NCI-H128 (cell line): ENCODE measurements at regions not wholly inside any gene's neighbourhood (a gene's known extent, or its start where the extent isn't known, plus 50 kb on each side); places are given as distances from the start of the nearest gene placed in this dataset.

Experiments used
- DNase-seq: peaks from one replicate; lab custom pipeline; 2025; ENCODE audit not compliant: unreplicated experiment; lab: John Stamatoyannopoulos, UW

DNA sequence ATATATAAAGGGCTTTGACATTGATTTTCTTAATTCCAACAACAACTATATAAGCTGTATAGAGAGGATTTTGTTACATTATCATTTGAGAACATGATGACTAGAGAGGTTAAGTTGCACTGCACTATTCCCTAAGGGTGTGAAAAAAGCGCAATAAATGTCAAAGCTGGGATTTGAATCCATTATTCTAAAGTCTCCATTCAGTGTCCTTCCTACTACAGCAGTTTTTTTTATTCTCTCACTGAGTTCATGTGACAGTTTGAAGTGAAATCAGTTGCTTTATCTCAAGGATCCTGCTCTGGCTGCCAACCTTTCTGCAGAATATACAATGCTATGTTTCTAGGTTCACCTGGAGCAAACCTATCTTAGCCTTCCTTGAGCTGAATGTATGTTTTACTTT lies 177.5 kb downstream of the ANKRD50 start:
- no peak for DNase-seq

DNA sequence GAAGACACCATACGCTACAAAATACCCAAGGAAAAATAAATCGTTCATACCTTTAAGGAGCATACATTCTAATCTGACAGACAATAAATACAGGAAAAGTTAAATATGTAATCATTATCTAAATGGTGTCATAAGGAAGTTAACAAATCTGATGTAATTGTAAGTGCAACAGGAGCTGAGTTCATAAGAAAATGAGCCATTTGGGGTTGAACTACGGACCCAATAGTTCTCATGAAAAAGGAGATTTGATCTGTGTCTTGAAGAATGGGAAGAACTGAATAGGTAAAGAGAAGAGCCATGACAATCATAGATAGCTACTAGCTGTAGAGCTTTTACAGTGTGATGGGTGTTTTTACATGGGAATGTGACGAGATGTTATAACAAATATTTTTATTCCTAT lies 175.6 kb downstream of the ANKRD50 start:
- no peak for DNase-seq

DNA sequence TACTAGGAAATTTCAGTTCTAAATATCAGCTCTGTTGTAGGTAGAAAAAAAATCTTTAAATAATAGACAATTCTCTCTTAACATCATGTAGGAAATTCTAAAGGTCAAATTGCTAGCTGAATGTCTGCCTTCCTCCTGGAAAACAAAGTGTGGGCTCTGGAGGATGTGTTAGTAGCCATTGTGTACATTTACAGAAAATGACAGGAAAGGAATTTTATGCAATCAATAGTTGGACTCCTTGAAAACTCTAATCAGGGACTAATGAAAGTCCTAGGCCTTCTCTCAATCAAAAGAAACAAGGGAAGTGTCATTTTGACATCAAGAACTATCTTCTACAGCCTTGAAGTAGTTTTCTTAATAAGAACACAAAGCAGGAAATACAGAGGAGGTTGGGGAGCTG lies 174.6 kb downstream of the ANKRD50 start:
- DNase-seq: no peak

DNA sequence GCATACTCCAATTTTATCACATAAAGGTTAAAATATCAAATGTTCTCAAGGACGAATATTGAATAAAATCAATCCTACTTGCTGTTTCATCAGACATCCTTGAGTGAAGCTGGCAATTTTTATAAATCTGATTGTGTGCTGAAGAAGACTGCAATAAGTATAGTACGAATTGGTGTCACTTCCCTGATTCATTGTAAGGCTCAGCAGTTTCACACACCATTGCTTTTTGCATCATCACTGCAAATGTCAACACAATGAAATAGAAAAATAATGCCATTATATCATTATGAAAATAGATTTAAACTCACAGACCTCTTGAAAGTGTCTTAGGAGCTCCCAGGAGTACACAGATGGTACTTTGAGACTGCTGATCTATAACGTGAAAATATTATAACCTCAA lies 172.5 kb downstream of the ANKRD50 start:
- DNase-seq: no peak

DNA sequence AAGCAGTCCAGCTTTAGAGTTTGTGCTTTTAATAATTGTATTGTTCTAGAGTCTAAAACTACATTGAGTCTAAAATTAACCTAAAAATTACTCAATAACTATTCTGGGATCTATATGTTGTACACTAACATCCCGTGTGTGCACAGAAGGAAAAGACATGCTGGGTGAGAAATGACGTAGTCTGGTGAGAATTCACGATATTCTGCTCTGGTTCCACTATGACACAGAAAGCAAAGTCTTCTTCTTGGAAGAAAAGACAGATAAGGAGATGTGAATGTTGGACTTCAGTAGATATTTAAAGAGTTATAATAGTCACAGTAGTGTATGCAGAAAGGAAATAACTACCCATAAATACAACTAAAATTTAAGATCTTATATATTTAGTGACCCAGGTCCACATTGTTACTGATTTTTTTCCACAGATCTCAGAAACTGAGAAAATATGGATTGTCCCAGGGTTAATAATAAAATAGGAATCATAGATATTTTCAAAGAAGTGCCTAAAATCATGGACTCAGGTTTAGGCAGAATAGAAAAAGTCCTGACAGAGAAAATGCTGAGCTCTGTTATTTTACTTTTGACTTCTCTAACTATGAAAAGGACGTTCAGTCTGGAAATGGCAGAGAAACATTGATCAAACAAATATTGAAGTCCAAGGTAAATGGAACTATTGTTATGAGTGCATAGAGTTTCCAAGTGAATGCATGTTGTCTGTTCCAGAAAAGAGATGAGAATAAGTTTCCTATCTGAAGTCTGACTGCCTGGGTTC lies 170.7 kb downstream of the ANKRD50 start:
- no peak for DNase-seq

DNA sequence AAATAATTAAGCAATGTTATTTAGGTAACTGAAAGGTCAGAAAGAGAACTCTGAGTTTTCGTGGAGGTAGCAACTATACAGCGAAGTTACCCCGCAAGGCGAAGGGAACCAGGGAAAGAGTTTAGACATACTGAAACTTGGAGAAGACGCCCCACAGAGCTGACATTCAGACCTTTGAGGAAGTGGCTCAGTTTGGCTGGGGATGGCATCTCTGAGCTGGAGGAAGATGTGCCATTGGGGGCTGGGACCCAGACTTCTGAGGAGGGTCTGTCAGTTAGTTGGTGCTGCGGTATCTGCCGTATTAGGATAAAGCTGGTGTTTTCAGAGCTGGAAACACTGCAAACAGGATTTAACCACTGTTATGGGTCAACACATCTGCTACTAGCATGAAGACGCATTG lies 156.6 kb downstream of the ANKRD50 start:
- no peak for DNase-seq

DNA sequence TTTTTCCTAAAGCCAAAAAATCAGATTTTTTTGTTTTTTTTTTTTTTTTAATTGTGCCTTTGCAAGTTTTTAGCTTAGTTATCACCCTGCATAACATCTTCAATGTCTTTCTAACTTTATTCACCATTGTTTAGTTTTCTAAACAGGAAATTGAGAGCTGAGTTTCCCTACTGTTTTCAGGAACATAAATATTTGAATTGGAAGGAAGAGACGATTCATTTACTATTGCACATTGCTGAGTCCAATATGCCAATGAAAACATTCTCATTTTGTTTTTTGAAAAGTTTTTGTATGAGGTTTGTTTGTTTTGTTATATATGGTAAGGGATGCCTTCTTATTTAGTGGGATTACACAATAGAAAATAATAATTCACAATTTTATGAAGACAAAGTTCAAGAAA lies 148.4 kb downstream of the ANKRD50 start:
- DNase-seq: no peak

DNA sequence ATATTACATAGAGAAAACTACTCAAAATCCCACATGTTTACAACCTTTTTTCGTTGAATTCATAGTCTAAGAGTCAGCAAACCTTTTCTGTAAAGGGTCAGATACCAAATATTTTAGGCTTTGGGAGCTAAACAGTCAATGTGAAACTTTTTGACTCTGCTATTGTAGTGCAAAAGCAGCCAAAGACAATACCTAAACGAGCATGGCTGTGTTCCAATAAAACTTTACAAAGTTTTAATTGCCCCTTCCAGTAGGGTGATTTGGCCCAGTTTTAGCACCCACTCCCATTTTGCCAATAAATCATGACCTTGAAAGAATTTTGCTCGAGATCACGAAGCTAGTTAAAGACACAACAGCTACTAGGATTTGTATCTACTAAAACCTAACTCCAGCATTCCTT lies 147.2 kb downstream of the ANKRD50 start:
- DNase-seq: no peak

DNA sequence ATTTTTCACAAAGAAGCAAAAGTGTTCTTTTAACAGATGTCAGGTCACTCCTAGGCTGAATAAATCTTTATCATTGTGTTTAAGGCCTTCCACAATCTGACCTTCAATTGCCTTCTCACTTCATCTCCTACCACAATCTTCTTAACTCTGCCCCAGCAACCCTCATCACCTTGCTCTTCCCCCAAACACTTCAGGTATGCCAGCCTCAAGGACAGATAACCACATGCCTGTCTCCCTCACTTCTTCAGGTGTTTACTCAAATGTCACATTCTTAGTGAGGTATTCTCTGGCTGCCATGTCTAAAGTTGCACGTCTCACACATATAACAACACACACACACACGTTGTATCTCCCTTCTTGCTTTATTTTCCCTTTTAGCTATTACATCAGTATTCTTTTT lies 146.5 kb downstream of the ANKRD50 start:
- DNase-seq: no peak

DNA sequence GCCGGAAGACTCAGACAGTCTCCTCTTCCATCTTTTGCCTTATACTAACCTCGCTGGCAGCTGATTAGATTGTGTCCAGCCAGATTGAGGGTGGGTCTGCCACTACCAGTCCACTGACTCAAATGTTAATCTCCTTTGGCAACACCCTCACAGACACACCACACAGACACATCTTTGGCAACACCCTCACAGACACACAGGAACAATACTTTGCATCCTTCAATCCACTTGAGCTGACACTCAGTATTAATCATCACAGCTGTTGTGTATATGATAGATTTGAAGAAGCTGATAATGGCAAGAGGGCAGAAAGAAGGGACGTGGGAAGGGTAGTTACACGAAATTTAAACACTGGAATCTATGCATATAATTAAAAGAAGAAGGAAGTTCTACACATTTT lies 139.5 kb downstream of the ANKRD50 start:
- no peak for DNase-seq

DNA sequence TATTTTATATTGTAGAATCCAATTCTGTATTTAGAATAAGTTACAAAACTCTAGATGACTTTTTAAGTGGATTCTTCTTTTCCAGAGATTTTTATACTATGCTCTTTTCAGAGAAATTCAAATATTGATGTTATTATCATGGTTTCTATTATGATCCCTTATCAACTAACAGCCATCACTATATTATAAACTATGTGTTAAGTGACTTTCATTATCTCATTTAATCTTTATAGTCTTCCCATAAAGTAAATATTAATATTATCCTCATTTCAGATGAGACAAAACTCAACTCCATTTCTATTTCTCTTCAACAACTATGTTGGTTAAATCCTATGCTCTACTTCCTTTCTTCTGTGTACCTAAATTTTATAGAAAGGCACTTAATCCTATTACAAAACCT lies 132.6 kb downstream of the ANKRD50 start:
- DNase-seq: no peak

DNA sequence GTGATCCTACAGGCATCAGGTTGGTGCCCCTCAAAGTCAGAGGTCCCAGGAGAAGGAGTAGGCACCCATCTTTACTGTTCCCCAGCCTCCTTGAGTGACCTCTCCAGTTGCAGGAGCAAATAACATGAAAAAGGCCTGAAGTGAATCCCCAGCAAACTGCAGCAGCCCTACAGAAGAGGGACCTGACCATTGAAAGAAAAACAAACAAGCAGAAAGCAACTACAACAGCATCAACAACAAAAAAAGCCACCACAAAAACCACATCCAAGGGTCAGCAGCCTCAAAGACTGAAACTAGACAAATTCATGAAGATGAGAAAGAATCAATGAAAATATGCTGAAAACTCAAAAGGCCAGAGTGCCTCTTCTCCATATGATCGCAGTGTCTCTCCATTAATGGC lies 128.7 kb downstream of the ANKRD50 start:
- no peak for DNase-seq

DNA sequence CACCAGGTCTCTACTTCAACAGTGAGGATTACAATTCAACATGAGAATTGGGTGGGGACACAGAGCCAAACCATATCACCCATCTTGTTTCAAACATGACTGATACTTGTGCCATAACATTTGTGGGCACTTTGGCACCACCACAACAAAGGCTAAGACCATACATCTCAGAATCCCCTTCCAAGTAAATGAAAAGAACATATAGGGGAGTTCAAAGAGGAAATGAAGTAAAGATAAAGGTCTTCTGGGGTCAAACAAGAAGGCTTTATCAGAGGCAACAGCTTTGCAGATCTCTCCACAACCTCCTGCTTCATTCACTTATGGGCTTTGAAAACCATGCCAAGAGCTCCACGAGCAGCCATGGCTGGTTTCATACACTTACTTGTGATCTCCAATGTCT lies 122.7 kb downstream of the ANKRD50 start:
- no peak for DNase-seq

DNA sequence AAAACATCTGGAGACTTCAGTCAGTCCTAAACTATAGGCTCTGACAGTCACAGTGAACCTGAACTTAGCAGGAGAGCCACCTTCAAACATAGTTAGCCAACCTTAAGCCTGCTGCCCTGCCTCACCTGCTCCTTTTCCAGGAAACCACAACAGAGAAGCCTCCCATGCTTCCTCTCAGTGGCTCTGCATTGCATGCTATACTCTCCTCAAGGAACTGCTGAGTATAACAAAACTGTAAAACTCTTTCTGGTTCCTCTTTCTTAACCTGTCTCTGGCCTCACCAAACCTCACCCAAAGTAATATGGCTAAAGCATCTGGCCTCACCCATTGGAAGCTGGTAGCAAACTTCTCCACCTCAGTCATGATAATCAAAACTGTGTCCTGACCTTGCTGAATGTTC lies 122.1 kb downstream of the ANKRD50 start:
- DNase-seq: no peak

DNA sequence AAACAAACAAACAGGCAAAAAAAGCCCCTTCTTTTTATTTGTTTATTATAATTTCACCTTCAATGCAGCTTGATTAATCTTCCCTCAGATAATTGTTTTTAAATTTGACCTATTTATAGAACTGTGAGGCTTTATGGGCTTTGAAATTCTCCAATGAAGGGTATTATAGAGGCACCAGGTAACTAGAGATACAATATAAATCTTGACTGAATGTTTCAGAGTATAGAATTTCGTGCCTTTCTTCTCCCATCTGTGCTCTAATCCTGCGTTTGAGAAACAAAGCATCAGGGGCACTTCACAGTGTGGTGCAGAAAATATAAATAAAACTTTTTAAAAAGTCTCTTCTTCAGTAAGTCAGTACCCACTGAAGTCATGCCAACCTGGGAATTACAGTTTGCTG lies 120.9 kb downstream of the ANKRD50 start:
- DNase-seq: no peak

DNA sequence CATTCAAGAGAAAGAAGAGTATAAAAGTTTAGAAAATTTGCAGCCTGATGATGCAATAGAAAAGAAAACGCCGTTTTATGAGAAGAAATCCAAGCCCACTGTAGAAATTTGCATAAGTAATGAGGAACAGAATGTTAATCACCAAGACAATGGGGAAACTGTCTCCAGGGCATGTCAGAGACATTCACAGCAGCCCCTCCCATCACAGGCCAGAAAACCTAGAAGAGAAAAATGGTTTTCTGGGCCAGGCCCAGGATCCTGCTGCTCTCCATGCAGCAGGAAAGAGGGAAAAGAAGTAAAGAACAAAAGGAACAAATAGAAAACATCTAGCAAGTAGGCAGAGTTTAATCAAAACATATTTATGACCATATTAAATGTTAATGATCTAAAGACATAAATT lies 119.0 kb downstream of the ANKRD50 start:
- DNase-seq: no peak

DNA sequence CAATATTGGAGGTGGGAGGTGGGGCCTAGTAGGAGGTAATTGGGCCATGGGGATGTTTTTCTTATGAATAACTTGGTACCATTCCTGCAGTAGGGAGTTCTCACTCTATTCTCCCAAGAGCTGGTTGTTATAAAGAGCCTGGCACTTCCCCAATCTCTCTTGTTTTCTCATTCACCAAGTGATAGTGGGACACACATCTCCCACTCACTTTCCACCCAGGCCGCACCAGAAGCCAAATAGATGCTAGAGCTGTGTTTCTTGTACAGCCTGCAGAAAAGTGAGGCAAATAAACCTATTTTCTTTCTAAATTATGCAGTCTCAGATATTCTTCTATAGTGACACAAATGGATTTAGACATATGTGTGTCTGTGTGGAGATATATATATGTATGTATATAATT lies 117.6 kb downstream of the ANKRD50 start:
- no peak for DNase-seq

DNA sequence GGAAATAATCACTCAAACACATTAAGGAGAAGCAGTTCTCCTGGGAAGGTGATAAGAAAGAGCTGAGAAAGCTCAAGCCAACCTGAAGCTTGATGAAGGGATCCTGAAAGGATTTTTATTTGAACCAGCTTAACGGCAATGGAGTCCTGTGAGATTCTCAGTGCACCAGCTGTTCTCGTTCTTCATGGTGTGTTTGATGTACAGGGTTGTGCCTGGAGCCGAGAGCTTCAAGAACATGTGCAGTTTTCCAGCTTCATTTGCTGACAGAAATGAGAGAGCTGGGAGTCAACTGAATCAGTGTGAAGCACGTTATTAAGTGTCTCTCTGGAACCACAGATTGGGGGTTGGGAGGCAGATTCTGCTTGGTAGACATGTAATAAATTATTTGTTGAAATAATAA lies 115.7 kb downstream of the ANKRD50 start:
- no peak for DNase-seq

DNA sequence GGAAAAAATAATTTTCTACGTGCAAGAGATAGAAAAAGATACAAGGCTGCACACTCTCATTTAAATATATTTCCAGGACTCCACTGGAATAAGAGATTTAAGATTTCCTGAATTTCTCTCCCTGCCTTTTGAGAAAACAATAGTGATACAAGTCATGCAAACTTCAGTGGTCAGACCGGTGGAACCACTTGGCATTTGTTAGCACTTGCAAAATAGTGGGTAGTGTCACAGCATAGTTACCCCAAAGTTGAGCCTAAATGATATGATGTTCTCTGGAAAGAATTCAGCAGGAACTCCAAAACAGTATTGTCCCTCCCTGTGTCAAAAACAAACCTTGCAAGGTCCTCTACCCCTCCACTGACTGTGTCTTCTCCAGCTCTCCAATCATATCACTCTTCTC lies 102.3 kb downstream of the ANKRD50 start:
- no peak for DNase-seq
